PC-3 (cell line): ENCODE measurements at regions not wholly inside any gene's neighbourhood (a gene's known extent, or its start where the extent isn't known, plus 50 kb on each side); places are given as distances from the start of the nearest gene placed in this dataset.

Source experiments
- CTCF ChIP-seq: fragments of 300-600 bp; sonication (generic); conservative IDR thresholded peaks from 2 replicates; pipeline ENCODE4 v1.5.1; 2017; ENCODE audit warnings: antibody characterized with exemption, low read depth, mild to moderate bottlenecking, low read length
- EZH2 ChIP-seq: fragments of 300-600 bp; sonication (generic); IDR thresholded peaks from one replicate; pipeline ENCODE4 v1.6.1; 2017; ENCODE audit warnings: antibody characterized with exemption, mild to moderate bottlenecking, low read length; ENCODE audit not compliant: unreplicated experiment
- EZH2phosphoT487 ChIP-seq: fragments of 300-600 bp; sonication (generic); IDR thresholded peaks from 2 replicates; pipeline ENCODE4 v1.6.1; 2018; ENCODE audit warnings: mild to moderate bottlenecking, antibody characterized with exemption, low read length, borderline replicate concordance

- TF ChIP-seq CTCF (no peak), EZH2 (no peak), EZH2phosphoT487 (no peak)
Measured at GRCh38 chr4:42234817-42235216, 82.4 kb upstream of the BEND4 start.
